Neural cell (in vitro differentiated cells): ENCODE measurements at regions not wholly inside any gene's neighbourhood (a gene's known extent, or its start where the extent isn't known, plus 50 kb on each side); places are given as distances from the start of the nearest gene placed in this dataset.

ENCODE experiments used
- H2AFZ ChIP-seq: fragments of 200-600, 300-800 bp; sonication (generic), shearing (Covaris generic); 2 replicates; pipeline ENCODE4 v1.6.0; 2014; ENCODE audit warnings: low read depth, mild to moderate bottlenecking, antibody characterized with exemption, low read length, moderate library complexity
- H3F3A ChIP-seq: fragments of 200-600 bp; shearing (Covaris generic); 2 replicates; pipeline ENCODE4 v1.6.1; 2016; ENCODE audit warnings: mild to moderate bottlenecking, moderate library complexity, mixed read lengths, antibody characterized with exemption, low read length; ENCODE audit not compliant: insufficient read depth, poor library complexity, severe bottlenecking
- H3K27ac ChIP-seq: fragments of 200-600, 300-800 bp; sonication (generic), shearing (Covaris generic); 2 replicates; pipeline ENCODE4 v1.5.1; 2014; ENCODE audit warnings: mild to moderate bottlenecking, low read length, moderate library complexity
- H3K27me3 ChIP-seq: fragments of 300-800, 200-600 bp; sonication (generic), shearing (Covaris generic); 2 replicates; pipeline ENCODE4 v1.6.0; 2014; ENCODE audit warnings: mild to moderate bottlenecking, low read depth, low read length, moderate library complexity; ENCODE audit not compliant: insufficient read depth
- H3K36me3 ChIP-seq: fragments of 300-800, 200-600 bp; sonication (generic), shearing (Covaris generic); 2 replicates; pipeline ENCODE4 v1.5.1; 2014; ENCODE audit warnings: mild to moderate bottlenecking, antibody characterized with exemption, low read length, moderate library complexity; ENCODE audit not compliant: insufficient read depth
- H3K4me2 ChIP-seq: fragments of 300-800, 200-600 bp; sonication (generic), shearing (Covaris generic); 2 replicates; pipeline ENCODE4 v1.6.0; 2014; ENCODE audit warnings: mild to moderate bottlenecking, low read length
- H3K4me3 ChIP-seq: fragments of 300-800, 200-600 bp; sonication (generic), shearing (Covaris generic); 2 replicates; pipeline ENCODE4 v1.5.1; 2014; ENCODE audit warnings: mild to moderate bottlenecking, low read length, moderate library complexity
- H3K79me2 ChIP-seq: fragments of 200-600 bp; shearing (Covaris generic); replicated peaks from 2 replicates; pipeline ENCODE4 v1.6.0; 2014; ENCODE audit warnings: mild to moderate bottlenecking, low read length, moderate library complexity; ENCODE audit not compliant: insufficient read depth
- H3K9ac ChIP-seq: fragments of 300-800, 200-600 bp; sonication (generic), shearing (Covaris generic); 2 replicates; pipeline ENCODE4 v1.6.1; 2016; ENCODE audit warnings: mild to moderate bottlenecking, low read length, mixed read lengths
- H3K9me2 ChIP-seq: fragments of 200-600 bp; shearing (Covaris generic); 2 replicates; pipeline ENCODE4 v1.6.1; 2016; ENCODE audit warnings: mild to moderate bottlenecking, low read length, mixed read lengths; ENCODE audit not compliant: insufficient read depth
- H3K9me3 ChIP-seq: fragments of 200-600, 300-800 bp; sonication (generic), shearing (Covaris generic); 2 replicates; pipeline ENCODE4 v1.6.1; 2016; ENCODE audit warnings: mild to moderate bottlenecking, mixed run types, low read length, moderate library complexity, mixed read lengths
- H4K20me1 ChIP-seq: fragments of 200-600 bp; shearing (Covaris generic); 2 replicates; pipeline ENCODE4 v1.6.1; 2016; ENCODE audit warnings: mild to moderate bottlenecking, mixed run types; ENCODE audit not compliant: insufficient read depth
- EP300 ChIP-seq: fragments of 450-650 bp; conservative IDR thresholded peaks from 2 replicates; pipeline ENCODE4 v1.6.1; 2014; ENCODE audit warnings: antibody characterized with exemption, mild to moderate bottlenecking, moderate library complexity; ENCODE audit not compliant: poor library complexity, severe bottlenecking
- EZH2 ChIP-seq: fragments of 200-600, 300-800 bp; shearing (Covaris generic), sonication (generic); IDR thresholded peaks from 2 replicates; pipeline ENCODE4 v1.6.1; 2014; ENCODE audit warnings: antibody characterized with exemption, low read length, borderline replicate concordance, mild to moderate bottlenecking; ENCODE audit not compliant: insufficient read depth, poor library complexity, severe bottlenecking
- MXI1 ChIP-seq: fragments of 450-650 bp; conservative IDR thresholded peaks from 2 replicates; pipeline ENCODE4 v1.6.1; 2014; ENCODE audit warnings: antibody characterized with exemption, mild to moderate bottlenecking; ENCODE audit not compliant: poor library complexity, severe bottlenecking
- POLR2AphosphoS5 ChIP-seq: IDR thresholded peaks from 2 replicates; pipeline ENCODE4 v1.6.1; 2012
- RAD21 ChIP-seq: fragments of 450-650 bp; conservative IDR thresholded peaks from 2 replicates; pipeline ENCODE4 v1.6.1; 2014; ENCODE audit warnings: antibody characterized with exemption, mild to moderate bottlenecking, moderate library complexity
- SMC3 ChIP-seq: fragments of 450-650 bp; conservative IDR thresholded peaks from 2 replicates; pipeline ENCODE4 v1.6.1; 2014; ENCODE audit warnings: antibody characterized with exemption, mild to moderate bottlenecking, moderate library complexity; ENCODE audit not compliant: poor library complexity
- TAF1 ChIP-seq: IDR thresholded peaks from 2 replicates; pipeline ENCODE4 v1.6.1; 2012; ENCODE audit warnings: low read depth
- TF ChIP-seq, protein P1 (sequence below): fragments of 450-650 bp; IDR thresholded peaks from 2 replicates; pipeline ENCODE4 v1.5.1; 2014; ENCODE audit warnings: antibody characterized with exemption, mild to moderate bottlenecking, moderate library complexity; ENCODE audit not compliant: poor library complexity, severe bottlenecking
- TF ChIP-seq, protein P2 (sequence below): IDR thresholded peaks from 2 replicates; pipeline ENCODE4 v1.6.1; 2012; ENCODE audit warnings: borderline replicate concordance

- no peak overlapping the region for H3K9ac ChIP-seq
- H3K9me3 ChIP-seq: no peaks in the 10 kb centered on the region
- no peak overlapping the region for H3K4me2 ChIP-seq
- H2AFZ ChIP-seq: no peak overlapping the region
- no peaks in the 10 kb centered on the region for H3K9me2 ChIP-seq
- no peaks in the 10 kb centered on the region for H3K79me2 ChIP-seq
- H3K27me3 ChIP-seq: no peaks in the 10 kb centered on the region
- no peaks in the 10 kb centered on the region for H3K36me3 ChIP-seq
- no peaks in the 10 kb centered on the region for H3F3A ChIP-seq
- no peak overlapping the region for H3K27ac ChIP-seq
- TF ChIP-seq EP300: no peak
- no peak for TF ChIP-seq POLR2AphosphoS5
- no peak for TF ChIP-seq EZH2
- TF ChIP-seq, protein P1, sequence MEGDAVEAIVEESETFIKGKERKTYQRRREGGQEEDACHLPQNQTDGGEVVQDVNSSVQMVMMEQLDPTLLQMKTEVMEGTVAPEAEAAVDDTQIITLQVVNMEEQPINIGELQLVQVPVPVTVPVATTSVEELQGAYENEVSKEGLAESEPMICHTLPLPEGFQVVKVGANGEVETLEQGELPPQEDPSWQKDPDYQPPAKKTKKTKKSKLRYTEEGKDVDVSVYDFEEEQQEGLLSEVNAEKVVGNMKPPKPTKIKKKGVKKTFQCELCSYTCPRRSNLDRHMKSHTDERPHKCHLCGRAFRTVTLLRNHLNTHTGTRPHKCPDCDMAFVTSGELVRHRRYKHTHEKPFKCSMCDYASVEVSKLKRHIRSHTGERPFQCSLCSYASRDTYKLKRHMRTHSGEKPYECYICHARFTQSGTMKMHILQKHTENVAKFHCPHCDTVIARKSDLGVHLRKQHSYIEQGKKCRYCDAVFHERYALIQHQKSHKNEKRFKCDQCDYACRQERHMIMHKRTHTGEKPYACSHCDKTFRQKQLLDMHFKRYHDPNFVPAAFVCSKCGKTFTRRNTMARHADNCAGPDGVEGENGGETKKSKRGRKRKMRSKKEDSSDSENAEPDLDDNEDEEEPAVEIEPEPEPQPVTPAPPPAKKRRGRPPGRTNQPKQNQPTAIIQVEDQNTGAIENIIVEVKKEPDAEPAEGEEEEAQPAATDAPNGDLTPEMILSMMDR: no peak
- no peak for TF ChIP-seq MXI1
- TF ChIP-seq, protein P2, sequence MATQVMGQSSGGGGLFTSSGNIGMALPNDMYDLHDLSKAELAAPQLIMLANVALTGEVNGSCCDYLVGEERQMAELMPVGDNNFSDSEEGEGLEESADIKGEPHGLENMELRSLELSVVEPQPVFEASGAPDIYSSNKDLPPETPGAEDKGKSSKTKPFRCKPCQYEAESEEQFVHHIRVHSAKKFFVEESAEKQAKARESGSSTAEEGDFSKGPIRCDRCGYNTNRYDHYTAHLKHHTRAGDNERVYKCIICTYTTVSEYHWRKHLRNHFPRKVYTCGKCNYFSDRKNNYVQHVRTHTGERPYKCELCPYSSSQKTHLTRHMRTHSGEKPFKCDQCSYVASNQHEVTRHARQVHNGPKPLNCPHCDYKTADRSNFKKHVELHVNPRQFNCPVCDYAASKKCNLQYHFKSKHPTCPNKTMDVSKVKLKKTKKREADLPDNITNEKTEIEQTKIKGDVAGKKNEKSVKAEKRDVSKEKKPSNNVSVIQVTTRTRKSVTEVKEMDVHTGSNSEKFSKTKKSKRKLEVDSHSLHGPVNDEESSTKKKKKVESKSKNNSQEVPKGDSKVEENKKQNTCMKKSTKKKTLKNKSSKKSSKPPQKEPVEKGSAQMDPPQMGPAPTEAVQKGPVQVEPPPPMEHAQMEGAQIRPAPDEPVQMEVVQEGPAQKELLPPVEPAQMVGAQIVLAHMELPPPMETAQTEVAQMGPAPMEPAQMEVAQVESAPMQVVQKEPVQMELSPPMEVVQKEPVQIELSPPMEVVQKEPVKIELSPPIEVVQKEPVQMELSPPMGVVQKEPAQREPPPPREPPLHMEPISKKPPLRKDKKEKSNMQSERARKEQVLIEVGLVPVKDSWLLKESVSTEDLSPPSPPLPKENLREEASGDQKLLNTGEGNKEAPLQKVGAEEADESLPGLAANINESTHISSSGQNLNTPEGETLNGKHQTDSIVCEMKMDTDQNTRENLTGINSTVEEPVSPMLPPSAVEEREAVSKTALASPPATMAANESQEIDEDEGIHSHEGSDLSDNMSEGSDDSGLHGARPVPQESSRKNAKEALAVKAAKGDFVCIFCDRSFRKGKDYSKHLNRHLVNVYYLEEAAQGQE: no peak
- no peak for TF ChIP-seq TAF1
- no peak for TF ChIP-seq RAD21
- TF ChIP-seq SMC3: no peak
- H3K4me3 ChIP-seq: no peak overlapping the region
- no peaks in the 10 kb centered on the region for H4K20me1 ChIP-seq
Measured at GRCh38 chr5:135241536-135241935, 157.5 kb downstream of the MACROH2A1 start.

- Histone ChIP-seq H3K27ac (no peak overlapping the region), H3K4me2 (no peak overlapping the region), H2AFZ (no peak overlapping the region), H3K4me3 (no peak overlapping the region), H4K20me1 (no peaks in the 10 kb centered on the region), H3K9ac (no peak overlapping the region), H3K27me3 (no peaks in the 10 kb centered on the region), H3K9me3 (no peaks in the 10 kb centered on the region), H3K9me2 (no peaks in the 10 kb centered on the region), H3K36me3 (no peaks in the 10 kb centered on the region), H3K79me2 (no peaks in the 10 kb centered on the region), H3F3A (no peaks in the 10 kb centered on the region)
- TF ChIP-seq RAD21 (no peak), EZH2 (no peak), TAF1 (no peak)
- TF ChIP-seq, protein P2: no peak
Measured at GRCh38 chr5:135240781-135241360, 158.2 kb downstream of the MACROH2A1 start.
